Stomach (tissue), 4 donors: ENCODE measurements at regions not wholly inside any gene's neighbourhood (a gene's known extent, or its start where the extent isn't known, plus 50 kb on each side); places are given as distances from the start of the nearest gene placed in this dataset.

Experiments used
- EP300 ChIP-seq: sonication (generic); formaldehyde crosslinking; IDR thresholded peaks from one replicate; pipeline ENCODE4 v1.6.1; 2017; ENCODE audit warnings: antibody characterized with exemption
- POLR2A ChIP-seq, 4 donors: fragments of 450-650 bp; IDR thresholded peaks; one replicate each; pipeline ENCODE4 v1.6.1; 2016; ENCODE audit warnings: antibody characterized with exemption in 4 of 4, control low read depth in 2 of 4, mild to moderate bottlenecking in 1 of 4, moderate library complexity in 1 of 4
- POLR2AphosphoS5 ChIP-seq, 3 donors: sonication (generic); formaldehyde crosslinking; IDR thresholded peaks; one replicate each; pipeline ENCODE4 v1.6.1; 2016; ENCODE audit warnings: antibody characterized with exemption in 3 of 3
- TF ChIP-seq, protein P1 (sequence below), 7 experiments: fragments of 450-650 bp in 4 of 7; fragments of 200-600 bp in 3 of 7; sonication (generic) in 3 of 7; IDR thresholded peaks; one replicate each; pipeline ENCODE4 v1.5.1; 2016 to 2019; ENCODE audit warnings: antibody characterized with exemption in 7 of 7, control low read depth in 2 of 7, mild to moderate bottlenecking in 1 of 7

DNA sequence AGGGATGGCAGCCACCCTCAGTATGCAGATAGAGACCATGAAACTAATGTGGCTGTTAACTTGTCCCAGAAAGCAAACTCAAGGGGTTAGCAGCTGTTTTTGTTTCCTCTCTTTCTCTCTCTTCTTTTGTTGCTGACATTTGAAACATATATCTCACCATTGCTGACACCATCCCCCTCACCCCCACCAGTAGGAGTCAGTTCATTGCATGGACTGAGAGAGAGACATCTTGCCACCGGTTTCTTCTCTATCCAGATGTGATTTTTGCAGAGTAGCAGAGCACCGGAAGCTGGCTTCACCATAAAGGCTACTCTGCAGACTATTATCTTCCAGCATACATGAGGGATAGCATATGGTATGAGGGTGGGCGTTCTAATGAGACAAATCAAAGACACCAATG, 177.1 kb upstream of the FRG1 start:
- TF ChIP-seq, protein P1, sequence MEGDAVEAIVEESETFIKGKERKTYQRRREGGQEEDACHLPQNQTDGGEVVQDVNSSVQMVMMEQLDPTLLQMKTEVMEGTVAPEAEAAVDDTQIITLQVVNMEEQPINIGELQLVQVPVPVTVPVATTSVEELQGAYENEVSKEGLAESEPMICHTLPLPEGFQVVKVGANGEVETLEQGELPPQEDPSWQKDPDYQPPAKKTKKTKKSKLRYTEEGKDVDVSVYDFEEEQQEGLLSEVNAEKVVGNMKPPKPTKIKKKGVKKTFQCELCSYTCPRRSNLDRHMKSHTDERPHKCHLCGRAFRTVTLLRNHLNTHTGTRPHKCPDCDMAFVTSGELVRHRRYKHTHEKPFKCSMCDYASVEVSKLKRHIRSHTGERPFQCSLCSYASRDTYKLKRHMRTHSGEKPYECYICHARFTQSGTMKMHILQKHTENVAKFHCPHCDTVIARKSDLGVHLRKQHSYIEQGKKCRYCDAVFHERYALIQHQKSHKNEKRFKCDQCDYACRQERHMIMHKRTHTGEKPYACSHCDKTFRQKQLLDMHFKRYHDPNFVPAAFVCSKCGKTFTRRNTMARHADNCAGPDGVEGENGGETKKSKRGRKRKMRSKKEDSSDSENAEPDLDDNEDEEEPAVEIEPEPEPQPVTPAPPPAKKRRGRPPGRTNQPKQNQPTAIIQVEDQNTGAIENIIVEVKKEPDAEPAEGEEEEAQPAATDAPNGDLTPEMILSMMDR (IDR thresholded peaks at IDR 0.05) = no peak
- TF ChIP-seq POLR2AphosphoS5 (IDR thresholded peaks at IDR 0.05) (no peak), EP300 (no peak), POLR2A (IDR thresholded peaks at IDR 0.05) (no peak)
